ENCODE measurements at regions not wholly inside any gene's neighbourhood (a gene's known extent, or its start where the extent isn't known, plus 50 kb on each side); places are given as distances from the start of the nearest gene placed in this dataset.

DNA sequence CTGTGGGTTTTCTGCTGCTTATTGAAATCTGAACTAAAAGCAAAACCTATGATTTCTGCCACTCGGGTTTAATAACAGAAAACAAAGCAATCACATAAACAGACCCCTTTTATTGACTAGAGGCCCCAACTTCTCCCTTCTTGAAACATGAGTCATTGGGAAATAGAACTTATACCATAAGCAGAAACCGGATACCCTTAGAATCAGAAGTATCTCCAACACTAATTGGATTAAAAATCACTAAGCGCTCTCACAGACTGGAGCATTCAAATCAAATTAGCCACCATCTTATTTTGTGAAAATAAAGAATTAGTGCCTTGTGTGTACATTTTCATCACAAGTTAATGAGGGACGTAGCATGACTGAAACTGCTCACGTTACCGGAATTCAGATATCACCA, 206.9 kb downstream of the WDR11 start:
- TF ChIP-seq, protein P1, sequence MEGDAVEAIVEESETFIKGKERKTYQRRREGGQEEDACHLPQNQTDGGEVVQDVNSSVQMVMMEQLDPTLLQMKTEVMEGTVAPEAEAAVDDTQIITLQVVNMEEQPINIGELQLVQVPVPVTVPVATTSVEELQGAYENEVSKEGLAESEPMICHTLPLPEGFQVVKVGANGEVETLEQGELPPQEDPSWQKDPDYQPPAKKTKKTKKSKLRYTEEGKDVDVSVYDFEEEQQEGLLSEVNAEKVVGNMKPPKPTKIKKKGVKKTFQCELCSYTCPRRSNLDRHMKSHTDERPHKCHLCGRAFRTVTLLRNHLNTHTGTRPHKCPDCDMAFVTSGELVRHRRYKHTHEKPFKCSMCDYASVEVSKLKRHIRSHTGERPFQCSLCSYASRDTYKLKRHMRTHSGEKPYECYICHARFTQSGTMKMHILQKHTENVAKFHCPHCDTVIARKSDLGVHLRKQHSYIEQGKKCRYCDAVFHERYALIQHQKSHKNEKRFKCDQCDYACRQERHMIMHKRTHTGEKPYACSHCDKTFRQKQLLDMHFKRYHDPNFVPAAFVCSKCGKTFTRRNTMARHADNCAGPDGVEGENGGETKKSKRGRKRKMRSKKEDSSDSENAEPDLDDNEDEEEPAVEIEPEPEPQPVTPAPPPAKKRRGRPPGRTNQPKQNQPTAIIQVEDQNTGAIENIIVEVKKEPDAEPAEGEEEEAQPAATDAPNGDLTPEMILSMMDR (IDR thresholded peaks at IDR 0.05 in 2 of 3, conservative IDR thresholded peaks at IDR 0.05 in 1 of 3; ENCODE audit: borderline replicate concordance in 1 of 3, insufficient read depth in 1 of 3, low read depth in 2 of 3, low read length in 2 of 3): no peak
- TF ChIP-seq EZH2 (IDR thresholded peaks at IDR 0.05) (no peak), YY1 (IDR thresholded peaks at IDR 0.05; ENCODE audit: extremely low read depth, insufficient replicate concordance, low read depth, low read length) (no peak), SIN3A (IDR thresholded peaks at IDR 0.05; ENCODE audit: low read depth) (no peak), POLR2AphosphoS5 (IDR thresholded peaks at IDR 0.05; ENCODE audit: low read depth, low read length) (no peak)
- TF ChIP-seq, protein P2, sequence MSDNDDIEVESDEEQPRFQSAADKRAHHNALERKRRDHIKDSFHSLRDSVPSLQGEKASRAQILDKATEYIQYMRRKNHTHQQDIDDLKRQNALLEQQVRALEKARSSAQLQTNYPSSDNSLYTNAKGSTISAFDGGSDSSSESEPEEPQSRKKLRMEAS (IDR thresholded peaks at IDR 0.05): no peak
